ENCODE measurements at regions not wholly inside any gene's neighbourhood (a gene's known extent, or its start where the extent isn't known, plus 50 kb on each side); places are given as distances from the start of the nearest gene placed in this dataset.

DNA sequence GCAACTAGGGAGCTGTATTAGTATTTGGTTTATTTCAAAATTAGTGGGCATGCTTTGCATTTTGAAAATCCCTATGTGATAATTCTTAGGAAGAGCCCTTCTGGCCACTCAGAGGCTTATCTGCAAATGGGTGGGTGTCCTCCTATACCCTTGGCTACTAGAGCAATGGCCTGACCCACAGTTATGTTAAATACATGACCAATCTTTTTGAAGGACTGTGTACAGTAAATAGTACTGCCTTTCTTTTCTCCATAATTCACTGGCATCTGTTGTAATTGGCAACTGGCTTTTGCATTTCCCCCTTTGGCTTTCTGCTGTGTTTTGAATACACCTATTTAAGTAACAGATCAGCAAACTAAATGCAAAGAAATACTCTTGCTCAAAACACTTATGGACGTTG lies 175.4 kb downstream of the ANXA2 start:
- Histone ChIP-seq H4K20me1 (no peaks in the 10 kb centered on the region), H3K27me3 (no peaks in the 10 kb centered on the region), H3K9me3 (no peaks in the 10 kb centered on the region), H3K9ac (no peak overlapping the region), H3K27ac (no peak overlapping the region), H3K4me2 (no peak overlapping the region), H3K36me3 (no peaks in the 10 kb centered on the region), H3K4me1 (no peaks in the 10 kb centered on the region), H3K4me3 (no peak overlapping the region)
- no peak for TF ChIP-seq Cebpa-rat (IDR thresholded peaks at IDR 0.05)

DNA sequence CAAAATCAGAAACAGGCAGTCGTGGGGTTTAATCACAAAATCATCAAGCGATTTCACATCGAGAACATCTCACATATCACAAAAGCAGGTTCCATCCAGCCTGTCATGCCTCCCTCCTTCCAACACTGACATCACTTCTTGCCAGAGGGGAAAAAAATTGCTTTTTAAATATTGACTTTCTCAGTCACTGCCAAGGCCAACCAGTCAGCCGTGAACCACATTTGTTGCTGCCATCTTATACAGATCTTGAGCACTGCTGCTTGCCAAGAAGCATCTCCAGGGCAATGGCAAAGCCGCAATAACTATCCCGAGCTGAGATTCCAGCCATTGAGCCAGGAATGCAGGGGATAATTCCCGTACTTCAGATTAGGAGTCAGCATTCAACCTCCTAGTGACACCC lies 174.6 kb downstream of the ANXA2 start:
- Histone ChIP-seq H3K27ac (no peak overlapping the region), H3K36me3 (no peaks in the 10 kb centered on the region), H3K4me1 (no peaks in the 10 kb centered on the region), H3K27me3 (no peaks in the 10 kb centered on the region), H3K9ac (no peak overlapping the region), H3K4me3 (no peak overlapping the region), H3K4me2 (no peak overlapping the region), H4K20me1 (no peaks in the 10 kb centered on the region), H3K9me3 (no peaks in the 10 kb centered on the region)
- TF ChIP-seq Cebpa-rat (IDR thresholded peaks at IDR 0.05) = no peak

DNA sequence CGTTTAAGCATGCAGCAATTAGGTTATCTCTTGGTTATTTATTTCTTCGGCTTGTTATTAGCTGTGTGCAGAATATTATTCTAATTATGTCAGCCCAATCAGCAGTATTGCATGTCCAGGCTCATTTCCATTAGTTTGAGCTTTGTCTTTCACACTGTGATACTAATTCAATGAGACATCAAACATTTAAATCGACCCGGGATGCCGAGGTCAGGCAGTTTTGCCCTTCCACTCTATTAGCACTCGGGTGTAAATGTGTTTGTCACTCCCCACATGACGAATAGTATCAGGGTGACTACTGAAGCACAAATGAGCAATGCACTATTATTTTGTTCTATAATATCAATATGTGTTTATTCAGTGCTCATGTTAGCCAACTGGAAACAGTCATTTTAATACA lies 170.9 kb downstream of the ANXA2 start:
- Histone ChIP-seq H3K4me2 (no peak overlapping the region), H4K20me1 (no peaks in the 10 kb centered on the region), H3K27ac (no peak overlapping the region), H3K9me3 (no peaks in the 10 kb centered on the region), H3K4me3 (no peak overlapping the region), H3K9ac (no peak overlapping the region), H3K27me3 (no peaks in the 10 kb centered on the region), H3K36me3 (no peaks in the 10 kb centered on the region), H3K4me1 (peaks cover 8% of the 10 kb centered on the region)
- no peak for TF ChIP-seq Cebpa-rat (IDR thresholded peaks at IDR 0.05)

- H3K4me3 ChIP-seq = no peak overlapping the region
- H3K9me3 ChIP-seq = no peaks in the 10 kb centered on the region
- peaks cover 8% of the 10 kb centered on the region for H3K4me1 ChIP-seq
- H3K27me3 ChIP-seq = no peaks in the 10 kb centered on the region
- no peaks in the 10 kb centered on the region for H3K36me3 ChIP-seq
- H4K20me1 ChIP-seq = no peaks in the 10 kb centered on the region
- no peak overlapping the region for H3K9ac ChIP-seq
- TF ChIP-seq Cebpa-rat (IDR thresholded peaks at IDR 0.05) = no peak
- H3K4me2 ChIP-seq = no peak overlapping the region
- no peak overlapping the region for H3K27ac ChIP-seq
Measured at GRCh38 chr15:60228101-60228500, 169.7 kb downstream of the ANXA2 start.

GRCh38 chr15:60228619-60229018 lies 169.2 kb downstream of the ANXA2 start:
- H3K27ac ChIP-seq = no peak overlapping the region
- no peaks in the 10 kb centered on the region for H3K9me3 ChIP-seq
- H3K4me3 ChIP-seq = no peak overlapping the region
- H4K20me1 ChIP-seq = no peaks in the 10 kb centered on the region
- no peaks in the 10 kb centered on the region for H3K27me3 ChIP-seq
- peaks cover 8% of the 10 kb centered on the region for H3K4me1 ChIP-seq
- TF ChIP-seq Cebpa-rat (IDR thresholded peaks at IDR 0.05) = no peak
- peak overlapping the region; percentile 43; the same call in 1 of the 2 replicates for H3K4me2 ChIP-seq
- H3K36me3 ChIP-seq = no peaks in the 10 kb centered on the region
- no peak overlapping the region for H3K9ac ChIP-seq

GRCh38 chr15:60235951-60236710 lies 161.7 kb downstream of the ANXA2 start:
- Histone ChIP-seq H3K9me3 (no peaks in the 10 kb centered on the region; the same call in 1 of the 2 replicates), H3K4me2 (no peak overlapping the region), H3K36me3 (no peaks in the 10 kb centered on the region), H3K4me1 (no peaks in the 10 kb centered on the region), H3K4me3 (no peak overlapping the region), H4K20me1 (no peaks in the 10 kb centered on the region), H3K27me3 (no peaks in the 10 kb centered on the region), H3K9ac (no peak overlapping the region), H3K27ac (no peak overlapping the region)
- no peak for TF ChIP-seq Cebpa-rat (IDR thresholded peaks at IDR 0.05)

GRCh38 chr15:60237446-60237845 lies 160.3 kb downstream of the ANXA2 start:
- no peak for TF ChIP-seq Cebpa-rat (IDR thresholded peaks at IDR 0.05)
- no peaks in the 10 kb centered on the region; the same call in 1 of the 2 replicates for H3K9me3 ChIP-seq

GRCh38 chr15:60243769-60244168 lies 154.0 kb downstream of the ANXA2 start:
- H4K20me1 ChIP-seq = no peaks in the 10 kb centered on the region
- no peak overlapping the region for H3K27ac ChIP-seq
- no peak overlapping the region for H3K4me2 ChIP-seq
- H3K36me3 ChIP-seq = no peaks in the 10 kb centered on the region
- H3K4me3 ChIP-seq = no peak overlapping the region
- no peak for TF ChIP-seq Cebpa-rat (IDR thresholded peaks at IDR 0.05)
- no peak overlapping the region for H3K9ac ChIP-seq
- no peaks in the 10 kb centered on the region for H3K27me3 ChIP-seq
- no peaks in the 10 kb centered on the region for H3K4me1 ChIP-seq
- H3K9me3 ChIP-seq = no peaks in the 10 kb centered on the region

More at GRCh38 chr15:60237446-60237845, 160.3 kb downstream of the ANXA2 start:
- H3K27ac ChIP-seq = no peak overlapping the region
- H4K20me1 ChIP-seq = no peaks in the 10 kb centered on the region
- no peaks in the 10 kb centered on the region for H3K4me1 ChIP-seq
- H3K9ac ChIP-seq = no peak overlapping the region
- H3K4me3 ChIP-seq = no peak overlapping the region
- H3K27me3 ChIP-seq = no peaks in the 10 kb centered on the region
- no peaks in the 10 kb centered on the region for H3K36me3 ChIP-seq
- H3K4me2 ChIP-seq = no peak overlapping the region

GRCh38 chr15:60244813-60245212 lies 153.0 kb downstream of the ANXA2 start:
- H3K4me2 ChIP-seq = no peak overlapping the region
- no peaks in the 10 kb centered on the region for H3K36me3 ChIP-seq
- H3K4me3 ChIP-seq = no peak overlapping the region
- no peaks in the 10 kb centered on the region for H3K9me3 ChIP-seq
- no peak overlapping the region for H3K9ac ChIP-seq
- no peaks in the 10 kb centered on the region for H4K20me1 ChIP-seq
- no peaks in the 10 kb centered on the region for H3K4me1 ChIP-seq
- TF ChIP-seq Cebpa-rat (IDR thresholded peaks at IDR 0.05) = no peak
- H3K27me3 ChIP-seq = no peaks in the 10 kb centered on the region
- no peak overlapping the region for H3K27ac ChIP-seq

- Histone ChIP-seq H3K36me3 (no peaks in the 10 kb centered on the region), H3K27ac (no peak overlapping the region), H3K9me3 (no peaks in the 10 kb centered on the region), H3K9ac (no peak overlapping the region), H4K20me1 (no peaks in the 10 kb centered on the region), H3K27me3 (no peaks in the 10 kb centered on the region), H3K4me1 (no peaks in the 10 kb centered on the region), H3K4me3 (no peak overlapping the region), H3K4me2 (no peak overlapping the region)
- no peak for TF ChIP-seq Cebpa-rat (IDR thresholded peaks at IDR 0.05)
Measured at GRCh38 chr15:60250316-60250715, 147.5 kb downstream of the ANXA2 start.

Measured in BLaER1 (cell line).